IMR-90 (cell line): ENCODE measurements at regions not wholly inside any gene's neighbourhood (a gene's known extent, or its start where the extent isn't known, plus 50 kb on each side); places are given as distances from the start of the nearest gene placed in this dataset.

Experiments
- ATAC-seq: fragments of 200-7000 bp; cut with Tn5 transposase; 2 replicates; pipeline ENCODE4 v1.9.1; 2020; ENCODE audit warnings: low read depth, mild to moderate bottlenecking, moderate library complexity
- BruUV-seq: library from RNA; stranded (reverse); fragments of 400-500 nt; replicated peaks from 2 replicates; lab custom pipeline; 2021; lab: Mats Ljungman, UMichigan
- CTCF ChIA-PET: fragments of 300-600 bp; formaldehyde crosslinking; extraction: SDS; loops from one replicate; lab custom pipeline; 2021; ENCODE audit warnings: antibody characterized with exemption; lab: Yijun Ruan, JAX
- POLR2A ChIA-PET: fragments of 300-600 bp; sonication (Branson Sonifier 250); formaldehyde crosslinking; loops from one replicate; lab custom pipeline; 2022; ENCODE audit warnings: antibody characterized with exemption; ENCODE audit not compliant: unreplicated experiment; lab: Charles Lee
- DNase-seq: peaks from one replicate; pipeline ENCODE4 v3.0.0; 2013
- H2AFZ ChIP-seq: replicated peaks from 2 replicates; pipeline ENCODE3; 2013; ENCODE audit warnings: low read length, mild to moderate bottlenecking; ENCODE audit not compliant: poor library complexity
- H2AK5ac ChIP-seq: 2 replicates; pipeline ENCODE4 v1.6.1; 2013; ENCODE audit warnings: low read depth, low read length, inconsistent platforms
- H2AK9ac ChIP-seq: replicated peaks from 2 replicates; pipeline ENCODE3; 2013; ENCODE audit warnings: mild to moderate bottlenecking, low read depth, low read length, moderate library complexity; ENCODE audit not compliant: poor library complexity
- H2BK120ac ChIP-seq: 2 replicates; pipeline ENCODE4 v1.6.1; 2013; ENCODE audit warnings: low read depth, low read length, inconsistent platforms
- H2BK15ac ChIP-seq: 3 replicates; pipeline ENCODE4 v1.6.1; 2013; ENCODE audit warnings: low read depth, low read length, inconsistent platforms
- H2BK20ac ChIP-seq: 2 replicates; pipeline ENCODE4 v1.6.1; 2013; ENCODE audit warnings: low read depth, mild to moderate bottlenecking, inconsistent platforms, low read length, moderate library complexity
- H2BK5ac ChIP-seq: 2 replicates; pipeline ENCODE4 v1.6.1; 2013; ENCODE audit warnings: mild to moderate bottlenecking, low read depth, low read length, inconsistent platforms; ENCODE audit not compliant: poor library complexity, severe bottlenecking
- H3K14ac ChIP-seq: replicated peaks from 2 replicates; pipeline ENCODE4 v1.6.1; 2013; ENCODE audit warnings: low read depth, low read length, inconsistent platforms
- H3K18ac ChIP-seq: 2 replicates; pipeline ENCODE4 v1.6.1; 2013; ENCODE audit warnings: low read depth, low read length, control low read depth
- H3K23ac ChIP-seq: 2 replicates; pipeline ENCODE4 v1.6.1; 2013; ENCODE audit warnings: low read depth, low read length, inconsistent platforms
- H3K27ac ChIP-seq: 2 replicates; pipeline ENCODE4 v1.5.1; 2013; ENCODE audit warnings: mild to moderate bottlenecking, control low read depth, low read length; ENCODE audit not compliant: insufficient read depth
- H3K27me3 ChIP-seq: 2 replicates; pipeline ENCODE4 v1.6.1; 2013; ENCODE audit warnings: low read length; ENCODE audit not compliant: control insufficient read depth, insufficient read depth
- H3K36me3 ChIP-seq: 2 replicates; pipeline ENCODE4 v1.6.1; 2013; ENCODE audit warnings: low read length, mixed read lengths; ENCODE audit not compliant: control insufficient read depth, insufficient read depth
- H3K4ac ChIP-seq: 2 replicates; pipeline ENCODE4 v1.6.1; 2013; ENCODE audit warnings: low read depth, low read length, inconsistent platforms
- H3K4me1 ChIP-seq: 2 replicates; pipeline ENCODE4 v1.6.1; 2013; ENCODE audit warnings: low read length, mixed read lengths; ENCODE audit not compliant: control insufficient read depth, insufficient read depth
- H3K4me2 ChIP-seq: 2 replicates; pipeline ENCODE4 v1.6.1; 2013; ENCODE audit warnings: low read depth, mild to moderate bottlenecking, control low read depth, low read length, moderate library complexity
- H3K4me3 ChIP-seq: 2 replicates; pipeline ENCODE4 v1.5.1; 2013; ENCODE audit warnings: low read depth, mild to moderate bottlenecking, control low read depth, low read length, moderate library complexity; ENCODE audit not compliant: insufficient read depth
- H3K56ac ChIP-seq: 2 replicates; pipeline ENCODE4 v1.6.1; 2013; ENCODE audit warnings: low read length, inconsistent platforms; ENCODE audit not compliant: insufficient read depth; ENCODE audit errors: extremely low read depth
- H3K79me1 ChIP-seq, 2 experiments: 2 replicates each; pipeline ENCODE4 v1.6.1; 2013; ENCODE audit warnings: low read length in 2 of 2, inconsistent platforms in 1 of 2, low read depth in 1 of 2
- H3K9ac ChIP-seq: 2 replicates; pipeline ENCODE4 v1.6.1; 2013; ENCODE audit warnings: low read depth, low read length, control low read depth
- H3K9me1 ChIP-seq: 2 replicates; pipeline ENCODE4 v1.6.1; 2013; ENCODE audit warnings: low read length, inconsistent platforms; ENCODE audit not compliant: insufficient read depth
- H3K9me3 ChIP-seq: 2 replicates; pipeline ENCODE4 v1.6.1; 2013; ENCODE audit warnings: low read length; ENCODE audit not compliant: control insufficient read depth, insufficient read depth
- H4K20me1 ChIP-seq: 2 replicates; pipeline ENCODE4 v1.6.1; 2013; ENCODE audit warnings: low read length, inconsistent platforms; ENCODE audit not compliant: insufficient read depth
- H4K5ac ChIP-seq: 2 replicates; pipeline ENCODE4 v1.6.1; 2013; ENCODE audit warnings: mild to moderate bottlenecking, low read depth, low read length, control low read depth
- H4K8ac ChIP-seq, 2 experiments: 2 replicates each; pipeline ENCODE4 v1.6.1; 2013; ENCODE audit warnings: low read depth in 2 of 2, low read length in 2 of 2, control low read depth in 1 of 2, inconsistent platforms in 1 of 2
- H4K91ac ChIP-seq: 2 replicates; pipeline ENCODE4 v1.6.1; 2013; ENCODE audit warnings: low read depth, low read length, inconsistent platforms; ENCODE audit not compliant: insufficient read depth
- CEBPB ChIP-seq: IDR thresholded peaks from 2 replicates; pipeline ENCODE4 v1.6.1; 2012; ENCODE audit warnings: low read depth, low read length, improper control_type of control experiment
- ELK1 ChIP-seq: fragments of 150-350 bp; IDR thresholded peaks from 2 replicates; pipeline ENCODE4 v1.6.1; 2016; ENCODE audit warnings: low read depth, mild to moderate bottlenecking, low read length, moderate library complexity, borderline replicate concordance
- FOS ChIP-seq: fragments of 150-350 bp; IDR thresholded peaks from 2 replicates; pipeline ENCODE4 v1.6.1; 2016; ENCODE audit warnings: low read depth, low read length
- MAFK ChIP-seq: IDR thresholded peaks from 2 replicates; pipeline ENCODE4 v1.6.1; 2012; ENCODE audit warnings: low read depth, low read length, improper control_type of control experiment
- MAZ ChIP-seq: IDR thresholded peaks from 2 replicates; pipeline ENCODE4 v1.6.1; 2012; ENCODE audit warnings: low read depth, mild to moderate bottlenecking, low read length, improper control_type of control experiment, moderate library complexity, borderline replicate concordance
- MXI1 ChIP-seq: IDR thresholded peaks from 2 replicates; pipeline ENCODE4 v1.6.1; 2012; ENCODE audit warnings: low read depth, mild to moderate bottlenecking, low read length, moderate library complexity, borderline replicate concordance
- NFE2L2 ChIP-seq: fragments of 150-350 bp; IDR thresholded peaks from 2 replicates; pipeline ENCODE4 v1.6.1; 2016; ENCODE audit warnings: low read depth, mild to moderate bottlenecking, low read length
- POLR2A ChIP-seq: IDR thresholded peaks from 2 replicates; pipeline ENCODE4 v1.6.1; 2012; ENCODE audit warnings: mild to moderate bottlenecking, low read depth, low read length
- RAD21 ChIP-seq: IDR thresholded peaks from 2 replicates; pipeline ENCODE4 v1.6.1; 2012; ENCODE audit warnings: low read length, improper control_type of control experiment
- RCOR1 ChIP-seq: IDR thresholded peaks from 2 replicates; pipeline ENCODE4 v1.6.1; 2012; ENCODE audit warnings: mild to moderate bottlenecking, low read length, improper control_type of control experiment; ENCODE audit not compliant: insufficient replicate concordance
- RFX5 ChIP-seq: IDR thresholded peaks from 2 replicates; pipeline ENCODE4 v1.8.0; 2012; ENCODE audit warnings: low read depth, mild to moderate bottlenecking, low read length, moderate library complexity
- USF2 ChIP-seq: fragments of 150-350 bp; IDR thresholded peaks from 2 replicates; pipeline ENCODE4 v1.6.1; 2017; ENCODE audit warnings: mild to moderate bottlenecking, antibody characterized with exemption, low read length, low read depth
- WGBS, 2 experiments: methylation state at CpG; one replicate each; pipeline versions ENCODE4 v1.1.5 to v1.1.7; 2013; ENCODE audit warnings: missing lambda C conversion rate in 2 of 2; ENCODE audit not compliant: insufficient read length in 1 of 2; ENCODE audit errors: extremely low coverage in 2 of 2; 5-methylcytosine and 5-hydroxymethylcytosine counted together
- dilution Hi-C: fragments of 300-500 bp; cut with HindIII; formaldehyde crosslinking; loops from one replicate; pipeline ENCODE4 v1.14.3; 2018; ENCODE audit warnings: low sequenced_read_pairs; ENCODE audit not compliant: unreplicated experiment
- in situ Hi-C: fragments of 300-500 bp; cut with MboI; formaldehyde crosslinking; loops from 3 replicates; pipeline ENCODE4 v1.14.3; 2019; ENCODE audit warnings: low sequenced_read_pairs, inconsistent platforms, mixed read lengths
- intact Hi-C: fragments of 100-400 bp; cut with micrococcal nuclease; formaldehyde crosslinking; loops from 2 replicates; pipeline ENCODE4 v1.10.0; 2022

GRCh38 chr3:28947061-28947460, 333.8 kb upstream of the RBMS3 start:
- peaks cover 5% of the 10 kb centered on the region; the same call in 1 of the 2 replicates for H3K27me3 ChIP-seq
- H2AFZ ChIP-seq = no peak overlapping the region
- H3K18ac ChIP-seq = no peak overlapping the region
- H2AK5ac ChIP-seq = no peak overlapping the region
- H3K9ac ChIP-seq = no peak overlapping the region
- ChIA-PET POLR2A (no interaction called here), CTCF (no interaction called here)
- H4K20me1 ChIP-seq = no peaks in the 10 kb centered on the region
- no peak overlapping the region for H3K23ac ChIP-seq
- H4K5ac ChIP-seq = no peak overlapping the region
- H3K4me3 ChIP-seq = no peak overlapping the region
- no peak overlapping the region for H3K14ac ChIP-seq
- H3K56ac ChIP-seq = no peak overlapping the region
- in situ Hi-C loops = no loop called here
- WGBS, 2 experiments = no CpG with 5 or more reads among the region's 2 CpGs
- dilution Hi-C loops = no loop called here
- H2BK5ac ChIP-seq = no peak overlapping the region
- no peaks in the 10 kb centered on the region for H3K9me3 ChIP-seq
- H3K36me3 ChIP-seq = no peaks in the 10 kb centered on the region
- H3K9me1 ChIP-seq = no peaks in the 10 kb centered on the region
- DNase-seq (no peak), ATAC-seq (no peak)
- no peak overlapping the region for H2BK15ac ChIP-seq
- H3K4ac ChIP-seq = no peak overlapping the region
- TF ChIP-seq NFE2L2 = no peak
- no peak for TF ChIP-seq RFX5
- TF ChIP-seq POLR2A = no peak
- no peak for TF ChIP-seq CEBPB
- TF ChIP-seq ELK1 = no peak
- TF ChIP-seq RAD21 = no peak
- TF ChIP-seq MAZ = no peak
- TF ChIP-seq RCOR1 = no peak
- TF ChIP-seq USF2 = no peak
- no peak for TF ChIP-seq MXI1
- no peak for TF ChIP-seq FOS
- TF ChIP-seq MAFK = no peak
- no peak overlapping the region for H2BK20ac ChIP-seq
- H3K79me1 ChIP-seq = no peaks in the 10 kb centered on the region
- no peak overlapping the region for H4K91ac ChIP-seq
- intact Hi-C loops = no loop called here
- H3K27ac ChIP-seq = no peak overlapping the region
- H4K8ac ChIP-seq = no peak overlapping the region
- H2AK9ac ChIP-seq = no peak overlapping the region
- H3K4me1 ChIP-seq = no peaks in the 10 kb centered on the region
- no peak overlapping the region for H2BK120ac ChIP-seq
- no TSS peak for BruUV-seq
- no peak overlapping the region for H3K4me2 ChIP-seq
